Muscle of back (tissue), 3 donors: ENCODE measurements at regions not wholly inside any gene's neighbourhood (a gene's known extent, or its start where the extent isn't known, plus 50 kb on each side); places are given as distances from the start of the nearest gene placed in this dataset.
"Not testable (repeated sequence)": the region's sequence is repeated elsewhere in the genome, so short reads cannot be mapped to it uniquely, and the experiment has no call there.

Experiments
- DNase-seq, 3 donors: peaks; one replicate each; pipeline versions ENCODE4 v3.0.0 to v3.0.0-alpha.2; 2013

DNA sequence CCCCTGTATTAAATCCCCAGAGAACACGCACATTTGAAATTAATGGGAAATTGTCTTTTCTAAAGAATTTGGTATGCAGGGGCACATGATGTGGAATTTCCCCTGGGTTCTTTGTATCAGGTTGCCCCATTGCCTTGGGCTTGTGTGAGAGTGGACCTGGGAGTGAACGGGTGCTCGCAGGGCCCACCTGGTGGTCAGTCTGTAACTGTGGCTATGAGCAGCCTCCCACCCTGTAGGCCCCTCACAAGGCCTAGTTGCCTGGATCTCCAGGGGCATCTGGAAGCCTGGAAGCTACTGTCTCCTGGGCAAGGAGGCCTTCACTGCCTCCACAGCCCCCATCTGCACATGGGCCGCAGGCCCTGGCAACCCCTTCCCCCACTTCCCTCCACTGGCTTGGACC lies 96.7 kb downstream of the SLC25A47 start:
- DNase-seq: no peak

DNA sequence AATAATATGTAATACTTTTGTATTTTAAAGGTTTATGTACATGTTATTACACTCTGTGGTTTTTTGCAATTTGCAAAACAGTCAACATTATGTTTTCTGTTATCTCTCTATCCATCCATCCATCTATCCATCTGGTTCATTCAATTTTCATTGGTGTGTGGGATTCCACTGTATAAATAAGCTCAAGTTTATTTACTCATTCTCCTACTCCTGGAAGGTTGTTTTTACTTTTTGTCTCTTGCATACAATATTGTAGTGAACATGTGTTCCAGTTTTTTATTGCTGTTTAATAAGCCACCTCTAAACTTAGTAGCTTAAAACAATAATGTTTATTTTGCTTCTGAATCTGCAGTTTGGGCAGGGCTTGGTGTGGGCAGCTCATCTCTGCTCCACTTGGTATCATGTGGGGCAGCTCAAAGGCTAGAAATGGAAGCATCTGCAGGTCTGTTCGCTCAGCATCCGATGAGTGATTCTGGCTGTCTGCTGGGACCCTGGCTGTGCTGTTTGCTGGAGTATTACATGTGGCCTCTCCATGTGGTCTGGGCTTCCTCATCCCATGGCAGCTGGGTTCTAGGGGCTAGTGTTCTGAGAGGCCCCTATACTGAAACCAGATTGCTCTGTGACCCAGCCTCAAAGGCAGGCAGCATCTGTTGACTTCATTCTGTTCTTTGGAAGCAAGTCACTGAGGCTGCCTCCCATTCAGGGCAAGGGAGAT lies 98.8 kb downstream of the SLC25A47 start:
- no peak for DNase-seq

DNA sequence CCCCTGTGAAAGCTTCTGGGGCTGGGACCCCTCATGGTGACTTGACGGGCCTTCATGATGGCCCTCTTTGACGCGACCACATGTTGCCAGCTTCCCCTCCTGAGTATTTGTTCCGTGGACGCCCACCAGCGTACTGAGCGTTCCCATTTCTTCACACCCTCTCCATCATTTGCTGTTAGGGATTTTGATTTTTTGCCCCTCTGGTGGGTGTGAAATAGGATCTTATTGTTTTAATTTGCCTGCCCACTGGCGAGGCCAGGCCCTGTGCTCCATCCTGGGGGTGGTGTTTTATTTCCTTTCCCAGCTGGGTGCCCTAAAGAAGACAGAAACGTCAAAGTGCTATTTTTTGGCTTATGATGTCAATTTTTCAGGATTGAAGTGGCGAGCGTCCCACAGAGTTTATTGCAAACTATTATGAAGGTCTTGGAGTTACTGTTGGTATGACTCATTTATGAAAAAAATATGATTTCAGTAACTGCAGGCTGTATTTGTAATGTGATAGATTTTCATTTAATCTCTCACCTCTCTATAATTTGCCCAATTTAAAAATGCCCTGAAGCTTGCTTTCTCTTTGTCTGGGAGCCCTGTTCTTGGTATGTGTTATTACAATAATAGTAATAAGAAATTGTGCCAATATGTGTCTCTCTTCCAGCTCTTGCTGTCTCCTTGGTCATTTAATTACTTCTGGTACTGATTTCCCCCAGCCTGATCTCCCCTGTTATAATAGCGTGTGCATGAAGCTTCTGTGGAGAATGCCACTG lies 99.6 kb downstream of the SLC25A47 start:
- DNase-seq: no peak

DNA sequence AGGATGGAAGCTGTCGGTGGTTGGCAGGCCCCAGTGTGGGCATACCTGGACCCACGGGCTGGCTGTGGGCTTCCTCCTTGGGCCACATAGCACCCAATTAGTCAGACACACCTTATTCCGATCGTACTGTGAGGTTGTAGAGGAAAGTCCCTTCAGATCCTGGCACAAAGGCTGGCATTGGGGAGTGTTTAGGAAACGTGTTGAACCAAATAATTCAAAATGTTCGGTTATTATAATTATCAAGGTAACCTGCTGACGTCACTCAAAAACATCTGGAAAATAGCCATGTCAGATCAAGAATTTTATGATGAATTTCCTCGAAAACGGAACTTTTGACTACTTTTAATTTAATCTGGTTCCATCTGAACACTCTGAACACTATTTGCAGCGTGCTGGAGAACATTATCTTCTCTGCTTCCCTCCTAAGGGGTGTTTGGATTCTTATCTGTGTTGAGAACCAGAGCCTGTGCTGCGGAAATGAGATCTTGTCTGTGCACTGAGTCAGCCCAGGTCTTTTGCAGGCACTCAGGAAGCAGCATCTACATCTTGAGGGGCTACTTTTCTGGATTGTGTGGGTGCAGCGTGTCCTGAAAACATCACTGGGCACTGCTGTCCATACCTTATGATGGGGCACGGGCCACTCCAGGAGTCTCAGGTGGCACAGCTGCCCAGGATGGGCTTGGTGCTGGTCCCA lies 100.3 kb downstream of the SLC25A47 start:
- no peak for DNase-seq

DNA sequence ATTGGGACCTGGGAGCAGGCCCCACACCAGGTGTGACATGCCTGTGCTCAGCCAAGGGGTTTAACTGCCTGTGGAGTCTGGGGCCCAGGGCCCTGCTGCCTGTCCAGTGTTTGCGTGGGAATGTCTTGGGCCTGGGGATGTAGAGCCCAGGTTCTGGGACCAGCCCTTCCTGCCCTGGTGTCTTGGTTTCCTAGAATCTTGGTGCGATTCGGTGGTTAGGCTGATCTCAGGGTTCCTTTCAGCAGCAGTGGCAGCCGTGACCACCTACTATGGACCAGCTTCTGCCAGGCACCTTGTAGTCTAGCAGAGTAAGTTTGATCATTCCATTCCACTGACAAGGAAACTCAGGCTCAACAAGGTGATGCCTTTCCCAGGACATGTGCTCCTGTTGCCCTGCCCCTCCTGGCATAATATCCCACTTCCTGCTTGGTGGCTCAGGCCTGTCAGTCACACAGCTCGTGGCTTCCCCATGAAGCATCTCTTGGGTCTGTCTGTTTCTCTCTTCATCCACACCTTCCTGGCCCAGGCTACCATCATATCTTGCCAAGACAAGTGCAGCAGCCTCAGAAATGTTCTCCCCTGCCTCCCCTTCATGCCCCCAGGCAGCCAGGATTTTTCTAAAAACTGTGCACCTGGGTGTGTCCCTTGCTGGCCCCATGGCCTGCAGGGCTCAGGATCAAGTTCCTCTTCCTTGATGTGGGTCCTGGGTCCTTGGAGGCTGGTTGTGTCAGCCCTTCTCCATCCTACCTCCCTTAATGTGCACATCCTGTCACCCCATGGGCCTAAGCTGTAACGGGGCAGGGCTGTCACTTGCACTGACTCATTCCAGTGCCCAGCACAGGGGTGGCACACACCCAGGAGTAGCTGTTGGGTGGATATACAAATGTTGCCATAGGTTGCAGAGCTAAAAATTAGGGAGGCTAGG lies 101.6 kb downstream of the SLC25A47 start:
- DNase-seq: no peak

DNA sequence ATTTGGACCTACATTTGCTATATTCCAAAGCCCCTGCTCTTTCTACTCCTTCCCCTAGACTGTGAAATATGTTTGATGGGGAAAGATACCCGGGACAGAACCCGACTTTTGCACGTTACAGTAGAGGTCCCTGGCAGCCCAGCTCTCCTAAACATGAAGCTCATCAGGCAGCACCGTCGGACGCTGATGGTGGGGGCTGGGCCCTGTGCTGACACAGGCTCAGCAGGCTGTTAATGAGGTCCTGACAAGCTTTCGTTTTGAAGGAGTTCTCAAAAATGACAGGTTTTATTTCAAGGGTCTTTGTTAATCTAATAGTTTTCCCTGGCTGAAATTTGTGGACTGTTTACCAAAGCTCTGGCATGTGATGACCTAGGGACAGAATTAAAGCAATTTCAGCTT lies 102.3 kb downstream of the SLC25A47 start:
- no peak for DNase-seq

DNA sequence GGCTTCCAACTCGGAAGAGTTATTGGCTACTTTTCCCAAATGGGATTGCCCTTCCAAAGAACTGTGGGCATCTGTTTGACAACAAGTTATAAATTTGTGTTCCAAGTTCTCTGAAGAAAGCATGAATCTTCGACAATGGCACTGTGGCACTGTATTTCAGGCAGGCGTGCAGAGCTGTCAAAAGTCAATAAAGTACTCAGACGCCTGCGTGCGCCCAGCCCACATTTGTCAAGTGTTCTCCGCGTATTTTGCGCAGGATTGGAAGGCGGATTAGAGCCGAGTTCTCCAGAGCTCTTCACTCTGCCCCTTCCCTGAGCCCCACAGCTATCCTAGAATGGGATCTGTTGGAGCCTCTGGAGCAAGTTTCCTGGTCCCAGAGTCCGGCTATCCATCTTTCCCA lies 103.2 kb downstream of the SLC25A47 start:
- DNase-seq: no peak

DNA sequence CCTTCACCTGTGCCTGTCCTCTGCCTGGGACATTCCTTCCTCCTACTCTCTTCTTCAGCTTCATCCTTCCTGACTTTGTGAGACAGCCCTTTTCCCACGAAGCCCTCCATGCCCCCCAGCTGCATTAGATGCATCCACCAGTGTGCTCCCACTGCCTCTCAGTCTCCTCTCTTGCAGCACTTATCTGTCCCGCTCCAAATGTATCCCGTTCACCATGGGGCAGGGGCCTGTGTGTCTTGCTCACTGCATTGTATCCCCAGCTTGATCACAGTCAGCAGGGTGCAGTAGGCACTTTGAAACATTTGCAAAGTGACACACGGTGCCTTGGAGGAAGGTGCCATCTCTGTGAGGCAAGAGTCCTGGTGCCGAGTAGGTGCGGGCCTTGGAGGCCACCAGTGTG lies 104.0 kb downstream of the SLC25A47 start:
- no peak for DNase-seq

DNA sequence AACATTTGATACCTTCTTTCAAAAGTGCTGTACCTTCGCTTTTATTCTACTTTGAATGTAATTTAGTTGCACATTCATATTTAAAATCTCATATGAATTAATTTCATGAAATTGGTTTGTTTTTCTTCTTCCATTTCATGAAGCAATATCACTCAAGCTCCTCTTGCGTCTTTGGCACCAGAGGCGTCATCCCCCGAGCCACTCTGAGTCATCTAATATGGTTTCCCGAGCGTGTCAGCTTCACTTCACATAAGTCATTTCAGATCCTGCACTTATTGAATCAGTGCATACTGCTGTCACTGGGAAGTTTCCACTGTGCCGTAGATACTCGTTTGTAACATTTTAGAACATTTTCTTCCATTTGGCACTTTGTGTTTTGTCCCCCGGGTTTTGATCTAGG lies 105.6 kb downstream of the SLC25A47 start:
- DNase-seq: peak in 1 of 3 donors; percentile 42

DNA sequence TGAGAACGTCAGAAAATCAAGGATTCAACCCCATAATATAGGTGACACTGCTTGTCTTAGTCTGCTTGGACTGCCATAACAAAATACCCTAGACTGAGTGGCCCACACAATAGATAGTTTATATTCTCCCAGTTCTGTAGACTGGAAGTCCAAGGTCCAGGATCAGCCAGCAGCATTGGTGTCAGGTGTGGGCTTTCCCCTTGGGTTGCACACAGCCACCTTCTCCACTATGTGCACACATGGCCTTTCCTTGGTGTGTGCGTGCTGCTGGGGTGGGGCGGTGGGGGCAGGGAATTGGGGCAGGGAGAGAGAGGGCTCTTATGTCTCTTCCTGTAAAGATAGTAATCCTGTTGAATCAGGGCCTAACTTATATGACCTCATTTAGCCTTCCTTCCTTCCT lies 106.4 kb downstream of the SLC25A47 start:
- DNase-seq: no peak

DNA sequence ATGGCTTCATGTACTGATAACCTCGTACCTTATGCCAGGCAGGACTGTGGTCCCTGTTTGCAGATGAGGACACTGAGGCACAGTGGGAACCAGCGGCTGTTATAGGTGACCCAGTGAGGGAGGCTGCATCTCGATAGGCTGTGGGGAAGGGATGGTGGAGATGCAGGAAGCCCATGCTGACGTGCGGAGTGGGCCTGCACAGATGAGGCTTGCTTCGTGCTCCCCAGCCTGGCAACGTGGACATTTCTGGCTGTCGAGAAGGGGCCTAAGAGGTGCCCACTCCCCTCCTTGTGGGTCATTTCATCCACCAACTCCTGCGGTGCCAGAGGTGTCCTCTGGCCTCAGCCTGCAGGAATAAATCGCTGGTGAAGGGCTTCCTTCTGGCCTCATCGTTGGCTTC lies 107.4 kb downstream of the SLC25A47 start:
- no peak for DNase-seq

DNA sequence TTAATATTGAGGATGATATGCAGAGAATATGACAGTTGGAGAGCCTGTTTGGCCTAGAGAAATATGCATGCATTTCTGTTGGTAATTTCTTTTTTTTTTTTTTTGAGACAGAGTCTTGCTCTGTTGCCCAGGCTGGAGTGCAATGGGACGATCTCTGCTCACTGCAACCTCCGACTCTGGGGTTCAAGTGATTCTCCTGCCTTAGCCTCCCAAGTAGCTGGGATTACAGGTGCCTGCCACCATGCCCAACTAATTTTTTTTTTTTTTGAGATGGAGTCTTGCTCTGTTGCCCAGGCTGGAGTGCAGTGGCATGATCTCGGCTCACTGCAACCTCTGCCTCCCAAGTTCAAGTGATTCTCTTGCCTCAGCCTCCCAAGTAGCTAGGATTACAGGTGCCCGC lies 108.3 kb downstream of the SLC25A47 start:
- DNase-seq: not testable (repeated sequence)

DNA sequence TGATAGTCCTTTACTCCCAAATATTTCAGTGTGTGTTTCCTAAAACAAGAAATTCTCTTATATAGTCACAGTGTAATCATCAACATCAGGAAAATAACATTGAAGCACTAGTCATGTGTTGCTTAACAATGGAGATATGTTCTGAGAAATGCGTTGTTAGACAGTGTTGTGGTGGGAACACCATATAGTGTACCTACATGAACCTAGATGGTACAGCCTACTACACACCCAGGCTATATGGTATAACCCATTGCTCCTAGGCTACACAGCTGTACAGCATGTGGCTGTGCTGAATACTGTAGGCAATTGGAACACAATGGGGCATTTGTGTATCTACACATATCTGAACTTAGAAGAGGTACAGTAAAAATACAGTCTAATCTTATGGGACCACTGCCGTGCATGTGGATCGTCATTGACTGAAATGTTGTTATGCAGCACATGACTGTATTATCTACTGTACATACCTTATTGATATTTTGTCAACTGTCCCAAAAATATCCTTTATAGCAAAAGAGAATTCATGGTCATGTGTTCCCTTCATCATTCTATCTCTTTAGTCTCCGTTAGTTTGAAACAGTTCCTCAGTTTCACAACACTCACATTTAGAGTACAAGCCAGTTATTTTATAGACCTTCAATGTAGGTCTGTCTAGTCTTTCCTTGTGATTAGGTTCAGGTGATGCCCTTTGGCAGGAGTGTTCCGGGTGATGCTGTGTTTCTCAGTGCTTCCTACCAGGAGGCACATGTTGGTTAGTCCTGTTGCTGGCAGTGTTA lies 109.7 kb downstream of the SLC25A47 start:
- no peak for DNase-seq

DNA sequence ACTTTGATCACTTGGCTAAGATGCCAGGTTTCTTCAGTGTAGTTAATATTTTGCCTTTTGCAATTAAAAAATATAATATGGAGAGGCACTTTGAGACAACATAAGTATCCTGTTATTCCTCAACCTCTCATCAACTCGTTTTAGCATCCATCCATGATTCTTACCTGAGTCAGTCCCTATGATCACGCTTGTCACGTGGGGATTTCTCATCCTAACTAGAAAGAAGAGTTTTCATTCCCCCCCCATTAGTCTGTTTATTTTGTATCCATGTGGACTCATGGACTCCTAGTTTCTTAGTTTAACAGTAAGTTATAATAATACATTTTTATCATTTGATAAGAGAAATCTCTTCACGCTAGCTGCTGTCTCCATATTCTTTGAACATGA lies 110.3 kb downstream of the SLC25A47 start:
- DNase-seq: no peak

DNA sequence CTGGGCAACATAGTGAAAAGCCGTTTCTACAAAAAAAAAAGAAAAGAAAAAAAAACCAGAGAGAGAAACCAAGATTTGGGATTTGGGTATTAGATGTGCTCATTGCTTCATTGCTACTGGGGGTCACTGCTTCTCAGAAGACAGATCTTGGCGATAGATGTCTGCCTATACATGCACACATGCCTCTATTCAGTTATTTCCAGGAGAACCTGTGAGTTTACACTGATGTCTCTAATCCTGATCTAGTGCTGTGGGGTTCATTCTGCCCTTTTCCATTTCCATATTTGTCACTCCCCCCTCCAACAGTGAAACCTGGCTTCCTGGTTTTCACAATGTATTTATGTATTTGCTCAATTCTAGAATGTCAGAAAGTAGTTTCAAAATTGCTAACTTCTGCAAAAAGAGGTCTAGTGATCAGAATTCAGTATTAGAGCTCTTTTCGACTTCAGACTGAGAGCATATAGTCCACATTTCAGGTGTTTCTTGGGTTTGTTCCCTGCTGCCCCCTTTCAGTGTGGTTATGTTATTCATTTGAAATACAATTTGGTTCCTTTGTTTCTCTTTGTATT lies 111.0 kb downstream of the SLC25A47 start:
- DNase-seq: no peak

DNA sequence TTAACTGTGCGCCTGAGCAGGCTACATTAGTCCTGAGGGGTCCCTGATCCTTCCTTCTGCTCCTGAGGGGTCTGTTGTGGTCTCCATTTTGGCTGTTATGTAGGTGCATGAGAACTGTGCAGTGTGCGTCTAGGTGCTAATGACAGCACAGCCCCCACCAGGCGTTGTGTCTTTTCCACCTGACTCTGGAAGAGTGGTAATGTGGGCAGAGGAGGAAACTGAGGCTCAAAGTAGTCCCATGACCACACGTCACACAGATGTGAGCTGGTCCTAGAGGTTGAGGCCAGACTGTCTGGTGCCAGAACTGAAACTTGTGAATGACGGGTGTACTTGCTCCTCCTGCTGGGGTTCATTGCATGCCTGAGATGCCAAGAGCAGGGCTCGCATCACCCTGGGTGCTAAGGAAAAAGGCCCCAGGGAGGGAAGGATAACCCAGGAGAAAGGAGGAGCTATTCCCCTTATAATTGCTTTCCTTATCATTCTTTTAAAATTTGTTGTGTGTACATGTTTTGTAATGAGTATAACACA lies 111.8 kb downstream of the SLC25A47 start:
- no peak for DNase-seq

DNA sequence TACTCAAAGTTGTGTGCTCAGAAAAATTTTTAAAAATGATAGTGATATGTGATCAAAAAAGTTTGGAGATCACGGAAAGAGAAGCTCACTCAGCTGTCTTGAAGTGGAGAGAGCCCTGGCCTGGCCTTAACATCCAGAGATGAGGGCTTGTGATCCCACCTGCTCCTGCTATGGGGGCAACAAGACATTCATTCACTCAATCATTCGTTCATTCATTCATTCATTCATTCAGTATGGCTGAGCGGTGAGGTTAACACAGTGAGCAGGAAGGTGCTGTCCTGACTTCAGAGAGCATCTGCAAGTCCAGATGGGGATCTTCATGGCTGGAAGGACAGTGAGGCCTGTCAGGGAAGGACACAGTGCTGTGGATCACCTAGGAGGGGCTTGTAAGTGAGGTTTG lies 112.3 kb downstream of the SLC25A47 start:
- no peak for DNase-seq

DNA sequence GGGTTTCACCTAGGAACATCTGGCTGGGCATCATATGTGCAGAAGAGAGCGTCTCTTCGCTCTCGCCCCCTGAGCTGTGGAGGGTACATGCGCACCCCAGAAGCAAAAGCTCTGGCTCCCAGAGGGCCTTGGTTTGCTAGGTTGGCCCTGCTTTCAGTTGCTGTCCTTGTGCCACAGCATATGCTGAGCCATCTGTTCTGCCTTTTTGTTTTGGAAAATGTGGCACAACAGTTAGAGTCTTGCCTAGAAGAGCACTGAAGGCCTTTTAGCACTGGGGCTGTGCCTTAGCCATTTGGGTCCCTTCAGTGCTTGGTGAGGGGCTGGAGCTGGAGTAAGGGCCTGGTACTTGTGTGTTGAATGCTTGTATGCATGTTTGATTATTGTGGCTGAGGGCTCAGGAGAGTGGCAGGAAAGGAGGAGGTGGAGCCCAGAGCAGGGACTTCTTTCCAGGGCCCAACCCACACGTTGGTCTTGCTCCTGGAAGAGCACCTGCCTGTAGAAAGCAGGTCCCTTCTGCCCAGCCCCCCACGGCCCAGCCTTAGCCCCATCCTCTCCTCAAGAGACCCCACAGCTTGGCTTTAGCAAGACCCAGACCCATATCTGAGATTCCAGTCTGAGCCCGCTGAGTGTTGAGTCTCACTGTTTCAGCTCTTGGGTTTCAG lies 113.7 kb downstream of the SLC25A47 start:
- no peak for DNase-seq

DNA sequence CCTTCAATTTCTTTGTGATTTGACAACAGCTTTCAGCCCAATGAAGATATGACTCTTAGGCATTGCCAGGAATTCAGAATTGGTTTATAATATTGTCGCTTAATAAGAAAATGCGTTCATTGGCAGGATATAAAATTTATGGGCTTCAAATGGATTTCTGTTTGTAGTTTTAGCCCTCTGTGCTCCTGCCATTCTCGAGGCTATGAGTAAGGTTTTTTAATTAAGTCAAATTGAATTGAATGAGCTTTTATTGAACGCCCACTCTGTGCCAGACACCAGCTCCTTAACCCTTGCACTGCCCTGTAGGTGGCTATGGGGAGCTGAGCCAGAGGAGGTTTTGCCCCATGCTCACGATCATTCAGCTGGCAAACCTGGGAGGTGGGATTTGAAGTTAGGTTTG lies 115.1 kb downstream of the SLC25A47 start:
- DNase-seq: no peak
